GM12891 (cell line): ENCODE measurements at regions not wholly inside any gene's neighbourhood (a gene's known extent, or its start where the extent isn't known, plus 50 kb on each side); places are given as distances from the start of the nearest gene placed in this dataset.

ENCODE experiments used
- PAX5 ChIP-seq: IDR thresholded peaks from 2 replicates; pipeline ENCODE4 v1.6.1; 2011; ENCODE audit warnings: low read length, moderate library complexity, mild to moderate bottlenecking; ENCODE audit not compliant: insufficient read depth, severe bottlenecking
- POLR2A ChIP-seq: IDR thresholded peaks from 2 replicates; pipeline ENCODE4 v1.6.1; 2011; ENCODE audit warnings: low read depth, low read length, control low read depth
- POLR2AphosphoS5 ChIP-seq: IDR thresholded peaks from 2 replicates; pipeline ENCODE4 v1.6.1; 2011; ENCODE audit warnings: low read depth, low read length, control low read depth
- SPI1 ChIP-seq: IDR thresholded peaks from 2 replicates; pipeline ENCODE4 v1.6.1; 2011; ENCODE audit warnings: low read depth, low read length, control low read depth
- TAF1 ChIP-seq: IDR thresholded peaks from 2 replicates; pipeline ENCODE4 v1.6.1; 2011; ENCODE audit warnings: low read depth, low read length, control low read depth

DNA sequence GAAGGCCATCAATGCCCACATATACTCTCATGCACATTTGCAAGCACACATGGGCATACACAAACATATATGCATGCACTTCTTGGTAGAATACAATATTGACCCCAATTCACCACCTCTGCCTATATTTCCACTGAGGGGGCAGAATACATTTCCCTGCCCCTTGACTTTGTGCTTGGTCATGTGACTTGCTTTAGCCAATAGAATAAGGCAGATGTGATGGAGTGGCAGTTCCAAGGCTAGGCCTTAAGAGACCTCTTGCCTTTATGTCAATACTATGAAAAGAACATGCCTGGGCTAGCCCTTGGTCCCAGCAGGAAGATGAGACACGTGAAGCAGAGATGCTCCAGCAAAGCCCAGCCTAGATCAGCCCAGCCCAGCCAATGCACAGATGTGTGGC lies 66.0 kb upstream of the GRIK3 start:
- no peak for TF ChIP-seq POLR2AphosphoS5
- no peak for TF ChIP-seq PAX5
- TF ChIP-seq POLR2A, result no peak
- no peak for TF ChIP-seq SPI1
- TF ChIP-seq TAF1, result no peak
